Stimulated activated naive CD8-positive, alpha-beta T cell treated with anti-CD3 and anti-CD28 coated beads, Interleukin-15, amount 100 ng/mL, for 72 hours (primary cell): ENCODE measurements at regions not wholly inside any gene's neighbourhood (a gene's known extent, or its start where the extent isn't known, plus 50 kb on each side); places are given as distances from the start of the nearest gene placed in this dataset.

Experiments
- ATAC-seq: fragments of 150-1000 bp; cut with Tn5 transposase; 2 replicates; pipeline ENCODE4 v1.10.0; 2021; ENCODE audit warnings: mild to moderate bottlenecking, moderate library complexity
- DNase-seq, 2 donors: peaks; one replicate each; pipeline ENCODE4 v3.0.0; 2021 to 2022
- H3K27ac Mint-ChIP-seq, 2 donors: one replicate each; pipeline ENCODE4 v1.8.0; 2022; ENCODE audit warnings: mild to moderate bottlenecking in 2 of 2, mixed read lengths in 2 of 2, moderate library complexity in 2 of 2
- H3K27me3 Mint-ChIP-seq: one replicate; pipeline ENCODE4 v1.8.0; 2022; ENCODE audit warnings: mixed read lengths
- H3K4me1 Mint-ChIP-seq: one replicate; pipeline ENCODE4 v1.8.0; 2022; ENCODE audit warnings: mild to moderate bottlenecking, mixed read lengths
- H3K4me3 Mint-ChIP-seq, 2 donors: one replicate each; pipeline ENCODE4 v1.8.0; 2022; ENCODE audit warnings: mild to moderate bottlenecking in 2 of 2, mixed read lengths in 2 of 2, moderate library complexity in 1 of 2
- H3K9me3 Mint-ChIP-seq, 2 donors: one replicate each; pipeline ENCODE4 v1.8.0; 2022; ENCODE audit warnings: mixed read lengths in 2 of 2

DNA sequence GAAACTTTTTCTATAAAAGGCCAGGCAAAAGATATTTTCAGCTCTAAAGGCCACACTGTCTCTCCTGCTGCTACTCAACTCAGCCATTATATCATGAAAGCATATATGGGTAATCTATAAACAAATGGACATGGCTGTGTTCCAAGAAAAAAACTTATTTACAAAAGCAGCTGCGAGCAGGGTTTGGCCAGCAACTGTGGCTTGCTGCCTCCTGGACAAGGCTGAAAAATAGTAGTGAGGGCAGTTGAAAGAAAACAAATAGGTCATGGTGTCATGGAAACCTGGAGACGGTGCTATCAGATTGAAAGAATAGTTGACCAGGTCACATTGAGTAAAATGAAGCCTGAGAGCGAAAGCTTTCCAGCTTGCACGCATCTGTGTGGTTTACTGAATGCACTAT, 89.2 kb upstream of the LRATD1 start:
- Mint-ChIP-seq H3K4me1 (no peaks in the 10 kb centered on the region), H3K27ac (no peak overlapping the region), H3K27me3 (no peaks in the 10 kb centered on the region), H3K4me3 (no peak overlapping the region), H3K9me3 (peaks cover 0 to 5% of the 10 kb centered on the region in 2 donors)
- ATAC-seq (no peak), DNase-seq (no peak)

DNA sequence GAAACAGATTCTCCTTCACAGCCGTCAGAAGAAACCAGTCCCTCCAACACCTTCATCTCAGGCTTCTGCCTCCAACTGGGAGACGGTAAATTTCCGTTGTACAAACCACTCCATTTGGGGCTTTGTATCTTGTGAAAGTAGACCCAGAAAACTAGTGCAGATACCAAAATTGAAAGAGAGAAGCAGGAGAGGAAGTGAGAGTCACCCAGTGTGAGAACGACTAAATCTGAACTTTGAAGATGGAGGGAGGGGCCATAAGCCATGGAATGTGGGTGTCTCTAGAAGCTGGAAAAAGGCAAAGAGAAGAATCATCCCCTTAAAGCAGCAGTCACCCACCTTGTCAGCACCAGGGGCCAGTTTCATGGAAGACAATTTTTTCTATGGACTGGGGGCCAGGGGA, 88.3 kb upstream of the LRATD1 start:
- no peak overlapping the region for H3K27ac Mint-ChIP-seq
- H3K4me3 Mint-ChIP-seq: no peak overlapping the region
- no peaks in the 10 kb centered on the region for H3K4me1 Mint-ChIP-seq
- H3K9me3 Mint-ChIP-seq: peaks cover 0 to 5% of the 10 kb centered on the region in 2 donors
- DNase-seq (no peak), ATAC-seq (no peak)
- no peaks in the 10 kb centered on the region for H3K27me3 Mint-ChIP-seq

DNA sequence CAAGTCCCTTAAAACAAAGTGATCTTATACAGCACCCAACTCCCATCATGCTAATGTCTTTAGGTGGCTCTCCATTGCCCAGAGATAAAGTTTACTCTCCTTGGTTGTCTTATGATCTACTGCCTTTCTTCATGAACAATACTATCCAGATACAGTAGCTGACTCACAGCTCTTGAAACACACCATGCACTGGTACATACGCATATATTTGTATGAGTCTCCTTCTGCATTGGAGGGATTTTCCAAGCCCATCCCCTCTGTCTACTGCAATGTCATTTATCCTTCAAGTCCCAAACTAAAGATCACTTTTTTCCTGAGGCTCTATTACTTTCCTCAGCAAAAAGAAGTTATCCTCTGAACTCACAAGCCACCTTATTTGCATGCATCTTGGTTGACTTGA, 84.7 kb upstream of the LRATD1 start:
- Mint-ChIP-seq H3K4me1 (no peaks in the 10 kb centered on the region), H3K4me3 (no peak overlapping the region), H3K27ac (no peak overlapping the region), H3K27me3 (no peaks in the 10 kb centered on the region), H3K9me3 (peaks cover 0 to 5% of the 10 kb centered on the region in 2 donors)
- ATAC-seq: no peak
- no peak for DNase-seq

DNA sequence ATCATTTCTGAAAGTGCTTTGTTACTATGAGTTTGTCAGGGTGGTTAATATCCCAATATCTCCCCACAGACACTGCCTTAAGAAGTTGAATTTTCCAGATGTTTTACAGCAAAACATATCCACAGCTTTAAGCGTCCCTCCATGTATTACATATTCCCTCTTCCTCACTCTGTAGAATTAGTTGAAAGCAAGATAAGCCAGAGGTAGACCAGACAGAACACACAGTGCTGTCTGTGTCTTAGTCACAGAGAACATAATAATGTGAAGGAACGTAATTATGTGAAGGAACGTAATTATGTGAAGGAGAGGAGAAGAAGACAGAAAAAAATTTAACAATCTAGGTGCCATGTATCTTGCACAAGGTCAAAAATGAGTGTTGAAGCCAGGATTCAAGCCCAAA, 81.9 kb upstream of the LRATD1 start:
- no peak overlapping the region for H3K27ac Mint-ChIP-seq
- no peaks in the 10 kb centered on the region for H3K9me3 Mint-ChIP-seq
- no peak overlapping the region for H3K4me3 Mint-ChIP-seq
- no peaks in the 10 kb centered on the region for H3K4me1 Mint-ChIP-seq
- DNase-seq: no peak
- ATAC-seq: no peak
- no peaks in the 10 kb centered on the region for H3K27me3 Mint-ChIP-seq

DNA sequence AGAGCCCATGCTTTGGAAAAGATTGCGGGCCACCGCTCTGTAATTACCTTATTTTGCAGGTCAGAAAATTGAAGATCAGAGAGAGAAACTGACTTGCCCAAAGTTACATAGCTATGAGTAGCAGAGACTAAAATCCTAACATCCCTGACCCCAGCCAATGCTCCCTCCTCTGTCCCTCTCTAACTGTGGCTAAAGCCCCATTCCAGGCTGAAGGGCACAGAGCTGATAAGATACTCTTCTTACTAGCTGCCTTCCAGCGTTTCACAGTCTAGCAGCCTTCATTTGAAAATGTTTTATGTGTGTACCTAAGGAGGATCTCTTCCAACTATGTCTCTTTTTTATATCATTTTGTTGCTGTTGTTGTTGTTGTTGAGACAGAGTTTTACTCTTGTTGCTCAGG, 81.4 kb upstream of the LRATD1 start:
- Mint-ChIP-seq H3K4me1 (no peaks in the 10 kb centered on the region), H3K9me3 (no peaks in the 10 kb centered on the region), H3K4me3 (no peak overlapping the region), H3K27ac (no peak overlapping the region), H3K27me3 (no peaks in the 10 kb centered on the region)
- ATAC-seq (no peak), DNase-seq (no peak)

DNA sequence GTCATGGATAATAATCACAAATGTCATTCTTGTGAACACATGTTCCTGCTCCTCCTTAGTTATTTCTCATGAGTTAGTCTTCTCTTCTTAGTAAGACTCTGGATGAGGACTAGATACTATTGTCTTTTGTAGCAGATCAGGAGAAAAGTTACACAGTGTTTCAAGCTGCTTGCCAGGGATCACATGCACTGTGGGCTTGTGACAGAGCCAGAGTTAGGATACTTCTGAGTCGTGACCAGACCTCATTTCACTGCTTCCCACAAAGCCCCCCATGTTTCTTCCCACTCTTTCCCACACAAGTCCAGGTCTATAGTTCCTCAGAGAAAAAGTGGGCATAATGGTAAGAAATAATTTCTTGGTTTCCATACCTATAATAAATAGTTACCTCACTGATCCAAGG, 80.2 kb upstream of the LRATD1 start:
- Mint-ChIP-seq H3K4me3 (no peak overlapping the region), H3K4me1 (no peaks in the 10 kb centered on the region), H3K9me3 (no peaks in the 10 kb centered on the region), H3K27me3 (no peaks in the 10 kb centered on the region), H3K27ac (no peak overlapping the region)
- ATAC-seq (no peak), DNase-seq (no peak)

DNA sequence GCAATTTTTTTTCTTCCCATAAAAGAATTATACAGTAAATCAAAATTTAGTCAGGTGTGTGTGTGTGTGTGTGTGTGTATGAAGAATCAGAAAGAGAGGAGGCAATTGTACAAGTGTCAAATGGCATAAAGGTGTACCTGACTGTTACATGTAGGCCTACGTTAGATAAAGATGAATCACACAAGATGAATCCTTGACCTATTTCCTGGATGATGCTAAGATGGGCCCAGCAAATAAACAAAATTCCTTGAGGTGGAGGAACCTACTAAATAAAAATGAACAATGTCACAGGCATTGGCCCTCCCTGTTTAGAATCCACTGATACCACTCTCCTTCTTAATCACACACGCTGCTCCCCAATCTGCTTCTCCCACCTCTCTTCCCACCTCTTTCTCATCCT, 79.7 kb upstream of the LRATD1 start:
- no peak for ATAC-seq
- Mint-ChIP-seq H3K9me3 (no peaks in the 10 kb centered on the region), H3K27me3 (no peaks in the 10 kb centered on the region), H3K4me1 (no peaks in the 10 kb centered on the region), H3K4me3 (no peak overlapping the region), H3K27ac (no peak overlapping the region)
- DNase-seq: no peak

DNA sequence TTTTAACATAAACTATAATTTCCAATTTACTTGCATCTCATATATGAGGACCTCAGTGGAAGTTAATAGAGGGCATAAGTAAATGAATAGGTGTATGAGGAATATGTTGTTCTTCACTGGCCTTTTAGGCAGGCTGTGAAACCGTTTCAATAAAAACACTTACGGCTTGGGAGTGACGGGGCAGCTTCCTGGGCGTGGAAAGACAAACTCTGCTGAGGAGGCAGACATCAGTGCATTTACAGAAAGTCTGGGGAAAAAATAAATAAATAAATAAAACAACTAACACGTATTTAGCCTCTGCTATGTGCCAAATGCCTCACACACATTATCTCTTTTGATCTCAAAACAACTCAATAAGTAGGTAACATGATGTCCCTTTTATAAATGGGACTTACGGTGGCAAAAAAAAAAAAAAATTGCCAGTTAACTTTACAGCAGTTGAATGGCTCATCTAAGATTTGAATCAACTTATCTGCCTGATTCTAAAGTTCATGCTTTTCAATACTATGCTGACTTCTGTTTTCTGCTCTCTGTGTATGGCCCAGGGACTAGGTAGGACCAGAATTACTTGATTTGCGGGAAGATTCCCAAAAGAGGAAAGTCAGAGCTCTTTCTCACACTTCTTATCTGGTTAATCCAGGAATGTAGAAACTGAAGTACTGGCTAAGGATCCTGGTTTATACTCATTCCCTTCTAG, 77.5 kb upstream of the LRATD1 start:
- Mint-ChIP-seq H3K4me1 (no peaks in the 10 kb centered on the region), H3K4me3 (no peak overlapping the region), H3K27me3 (no peaks in the 10 kb centered on the region), H3K27ac (no peak overlapping the region), H3K9me3 (peaks cover 0 to 5% of the 10 kb centered on the region in 2 donors)
- DNase-seq (no peak), ATAC-seq (no peak)

DNA sequence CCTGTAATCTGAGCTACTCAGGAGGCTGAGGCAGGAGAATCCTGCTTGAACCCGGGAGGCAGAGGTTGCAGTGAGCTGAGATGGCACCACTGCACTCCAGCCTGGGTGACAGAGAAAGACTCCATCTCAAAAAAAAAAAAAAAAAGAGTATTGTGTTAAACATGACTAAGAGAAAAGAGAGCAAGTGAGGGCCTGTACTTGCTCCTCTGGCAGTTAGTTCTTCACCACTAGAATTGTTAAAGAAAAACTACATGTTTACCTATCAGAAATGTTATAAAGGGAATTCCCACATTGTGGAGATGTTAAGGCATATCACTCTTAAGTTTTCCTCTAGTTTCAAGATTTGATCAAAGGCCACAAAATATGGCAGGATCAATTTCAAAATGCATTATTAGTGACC, 75.4 kb upstream of the LRATD1 start:
- no peaks in the 10 kb centered on the region for H3K4me1 Mint-ChIP-seq
- H3K9me3 Mint-ChIP-seq: peaks cover 0 to 5% of the 10 kb centered on the region in 2 donors
- H3K27ac Mint-ChIP-seq: no peak overlapping the region
- ATAC-seq (no peak), DNase-seq (no peak)
- H3K27me3 Mint-ChIP-seq: no peaks in the 10 kb centered on the region
- H3K4me3 Mint-ChIP-seq: no peak overlapping the region

DNA sequence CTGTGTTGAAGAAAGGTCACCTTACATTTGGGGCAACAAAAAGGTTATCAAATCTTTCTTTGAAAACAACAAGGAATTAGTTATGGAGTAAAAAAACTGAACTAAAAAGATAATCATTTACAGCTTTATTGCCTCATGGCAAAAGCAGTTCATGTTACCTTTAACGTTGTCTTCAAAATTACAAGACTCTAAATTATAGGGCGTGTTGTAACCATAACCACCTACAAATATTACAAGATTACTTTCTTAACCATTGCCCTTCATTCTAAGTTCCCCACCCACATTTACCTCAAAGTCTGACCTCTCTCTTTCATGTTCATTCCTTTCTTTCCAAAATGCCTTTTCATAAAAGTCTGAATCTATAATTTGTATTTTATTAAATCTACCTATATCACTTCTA, 74.6 kb upstream of the LRATD1 start:
- no peak for DNase-seq
- H3K4me3 Mint-ChIP-seq: no peak overlapping the region
- no peaks in the 10 kb centered on the region for H3K27me3 Mint-ChIP-seq
- peaks cover 0 to 5% of the 10 kb centered on the region in 2 donors for H3K9me3 Mint-ChIP-seq
- no peak for ATAC-seq
- H3K4me1 Mint-ChIP-seq: no peaks in the 10 kb centered on the region
- H3K27ac Mint-ChIP-seq: no peak overlapping the region

DNA sequence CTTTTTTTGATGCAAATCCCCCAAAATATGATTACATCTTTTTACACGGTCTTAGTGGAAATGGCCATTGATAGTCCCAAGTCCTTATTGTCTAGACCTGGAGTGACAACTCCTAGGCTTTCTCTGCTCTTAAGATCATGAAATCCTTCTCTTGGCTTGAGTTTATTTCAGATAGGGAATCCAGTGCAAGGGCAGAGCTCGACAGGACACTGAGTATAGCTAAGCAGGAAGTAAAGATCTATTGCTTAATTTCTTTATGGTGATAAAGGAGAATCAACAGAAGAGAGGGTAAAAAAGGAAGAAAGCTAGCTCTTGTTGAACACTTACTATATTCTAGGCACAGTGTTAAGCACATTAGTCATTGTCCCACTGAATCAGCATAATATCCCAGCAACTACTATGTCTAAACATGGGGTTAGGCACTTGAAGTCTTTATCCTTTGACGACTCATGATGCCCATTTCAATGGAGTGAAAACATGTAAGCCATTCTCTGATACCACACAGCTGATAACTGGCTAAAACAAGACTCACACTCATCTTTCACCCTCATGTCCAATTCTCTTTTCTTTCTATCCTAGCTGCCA, 74.1 kb upstream of the LRATD1 start:
- no peaks in the 10 kb centered on the region for H3K27me3 Mint-ChIP-seq
- peaks cover 0 to 5% of the 10 kb centered on the region in 2 donors for H3K9me3 Mint-ChIP-seq
- DNase-seq (no peak), ATAC-seq (no peak)
- no peak overlapping the region for H3K27ac Mint-ChIP-seq
- H3K4me1 Mint-ChIP-seq: no peaks in the 10 kb centered on the region
- H3K4me3 Mint-ChIP-seq: no peak overlapping the region

DNA sequence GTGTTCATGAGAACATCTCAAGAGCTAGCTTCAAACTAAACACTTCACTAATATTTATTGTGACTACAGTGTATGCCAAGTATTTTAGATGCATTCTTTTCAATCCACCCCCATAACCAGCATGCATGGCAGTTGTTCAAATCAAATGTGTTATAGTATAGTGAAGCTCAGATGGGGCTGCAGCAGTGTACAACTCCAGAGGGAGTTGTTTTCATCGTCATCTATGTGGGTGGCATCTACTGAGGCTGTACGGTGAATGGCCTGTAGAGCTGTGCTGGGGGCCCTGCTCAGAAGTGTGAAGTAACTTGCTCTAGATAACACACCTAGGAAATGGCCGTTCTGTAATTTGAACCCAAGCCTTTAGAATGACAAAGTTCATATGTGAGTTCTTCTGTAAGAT, 71.8 kb upstream of the LRATD1 start:
- ATAC-seq: no peak
- Mint-ChIP-seq H3K27ac (no peak overlapping the region), H3K4me1 (no peaks in the 10 kb centered on the region), H3K9me3 (peaks cover 0 to 5% of the 10 kb centered on the region in 2 donors), H3K4me3 (no peak overlapping the region), H3K27me3 (no peaks in the 10 kb centered on the region)
- no peak for DNase-seq

DNA sequence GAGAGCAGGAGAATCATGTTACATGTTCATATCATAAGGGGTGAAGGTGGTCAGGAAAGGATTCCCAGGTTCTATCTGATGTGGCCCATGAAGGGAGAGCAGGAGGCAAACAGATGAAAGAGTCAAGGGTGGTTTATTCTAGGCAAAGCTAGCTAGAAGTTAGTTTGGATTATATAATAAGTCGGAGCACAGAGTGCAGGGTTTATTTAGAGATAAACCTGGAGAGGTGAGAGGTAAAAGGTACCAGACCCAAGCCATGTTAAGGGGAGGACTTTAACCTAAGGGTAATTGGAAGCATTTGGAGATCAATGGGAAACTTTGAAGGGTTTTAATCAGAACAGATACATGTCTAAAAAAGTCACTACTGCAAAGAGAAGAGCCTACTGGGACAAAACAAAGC, 69.2 kb upstream of the LRATD1 start:
- H3K27ac Mint-ChIP-seq: no peak overlapping the region
- H3K4me3 Mint-ChIP-seq: no peak overlapping the region
- H3K4me1 Mint-ChIP-seq: no peaks in the 10 kb centered on the region
- peaks cover 0 to 5% of the 10 kb centered on the region in 2 donors for H3K9me3 Mint-ChIP-seq
- DNase-seq: no peak
- no peak for ATAC-seq
- no peaks in the 10 kb centered on the region for H3K27me3 Mint-ChIP-seq

DNA sequence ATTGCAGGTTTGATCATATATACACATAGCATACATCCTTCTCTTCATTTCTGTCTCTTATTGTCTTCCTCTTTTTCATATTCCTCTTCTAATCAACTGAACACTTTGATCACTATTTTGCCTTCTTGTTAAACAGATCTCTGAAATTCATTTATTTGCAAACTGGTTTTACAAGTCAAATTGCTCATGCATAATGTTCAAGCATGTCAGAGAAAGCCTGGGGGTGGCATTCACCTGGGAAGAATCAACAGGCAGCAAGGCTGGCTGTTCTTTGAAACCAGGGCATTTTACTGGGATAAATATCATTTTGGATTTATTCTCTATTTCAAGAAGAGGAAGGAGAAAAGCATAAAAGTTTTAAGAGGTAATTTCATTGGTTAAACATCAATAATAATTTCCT, 66.9 kb upstream of the LRATD1 start:
- DNase-seq (no peak), ATAC-seq (no peak)
- H3K4me1 Mint-ChIP-seq: no peaks in the 10 kb centered on the region
- no peak overlapping the region for H3K4me3 Mint-ChIP-seq
- H3K27me3 Mint-ChIP-seq: no peaks in the 10 kb centered on the region
- no peak overlapping the region for H3K27ac Mint-ChIP-seq
- H3K9me3 Mint-ChIP-seq: no peaks in the 10 kb centered on the region

DNA sequence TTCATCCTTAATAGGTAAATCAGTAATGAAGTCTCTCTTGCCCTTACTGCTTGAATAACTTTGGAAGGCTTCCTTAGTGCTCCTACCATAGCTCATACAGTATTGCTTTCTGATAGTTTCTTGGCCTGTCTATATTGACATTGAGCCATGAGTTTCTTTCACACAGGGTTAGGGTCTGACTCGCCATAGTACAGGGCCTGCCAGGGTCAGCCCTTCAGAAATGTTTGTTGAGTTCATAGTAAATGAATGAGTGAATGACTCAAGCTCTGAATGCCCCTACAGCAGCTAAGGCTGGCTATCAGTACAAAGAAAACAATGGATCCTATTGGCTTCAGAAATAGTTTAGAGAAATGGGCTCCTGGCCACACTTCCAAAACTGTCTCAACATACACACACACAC, 65.0 kb upstream of the LRATD1 start:
- Mint-ChIP-seq H3K9me3 (no peaks in the 10 kb centered on the region), H3K4me1 (no peaks in the 10 kb centered on the region), H3K27me3 (no peaks in the 10 kb centered on the region), H3K27ac (no peak overlapping the region), H3K4me3 (no peak overlapping the region)
- ATAC-seq (no peak), DNase-seq (no peak)

DNA sequence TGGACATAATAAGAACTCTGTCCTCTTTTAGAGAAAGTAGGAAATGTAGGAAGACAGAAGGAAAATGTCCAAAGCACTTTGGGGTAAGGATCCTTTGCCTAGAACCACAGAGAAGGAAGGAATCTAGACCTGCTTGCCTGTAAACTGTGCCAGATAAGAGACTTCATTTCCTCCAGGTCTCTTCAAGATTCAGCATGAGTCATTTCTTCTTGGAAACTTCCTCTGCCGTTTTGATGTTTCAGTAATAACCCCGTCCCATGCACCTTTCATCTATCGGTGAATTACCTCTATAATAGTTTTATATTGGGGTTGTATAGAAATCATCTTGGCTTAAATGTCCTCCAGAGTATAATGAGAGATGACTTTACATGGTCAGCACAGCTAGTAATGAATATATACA, 63.2 kb upstream of the LRATD1 start:
- no peaks in the 10 kb centered on the region for H3K27me3 Mint-ChIP-seq
- ATAC-seq (no peak), DNase-seq (no peak)
- H3K4me3 Mint-ChIP-seq: no peak overlapping the region
- H3K4me1 Mint-ChIP-seq: no peaks in the 10 kb centered on the region
- H3K27ac Mint-ChIP-seq: no peak overlapping the region
- H3K9me3 Mint-ChIP-seq: no peaks in the 10 kb centered on the region

DNA sequence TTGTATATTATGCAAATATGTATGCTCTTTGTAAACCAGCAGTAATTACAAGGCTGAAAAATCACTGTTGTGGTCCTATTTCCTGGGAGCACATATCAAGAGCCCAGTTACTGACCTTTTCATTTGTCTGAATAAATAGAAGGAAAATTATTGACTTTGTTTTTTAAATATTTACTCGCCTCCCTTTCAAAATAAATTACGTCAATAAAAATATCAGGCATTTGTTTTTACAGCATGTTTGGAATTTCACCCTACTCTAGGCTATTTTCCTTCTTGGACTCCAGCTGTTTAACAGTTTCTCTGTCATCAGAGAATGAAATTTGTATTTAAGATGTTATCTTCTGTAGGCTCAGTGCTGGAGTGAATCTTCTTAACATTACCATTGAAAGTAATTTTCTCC, 59.9 kb upstream of the LRATD1 start:
- no peak overlapping the region for H3K4me3 Mint-ChIP-seq
- ATAC-seq: no peak
- no peaks in the 10 kb centered on the region for H3K27me3 Mint-ChIP-seq
- H3K9me3 Mint-ChIP-seq: peaks cover 0 to 4% of the 10 kb centered on the region in 2 donors
- H3K4me1 Mint-ChIP-seq: no peaks in the 10 kb centered on the region
- no peak for DNase-seq
- no peak overlapping the region for H3K27ac Mint-ChIP-seq
